ENCODE measurements at regions not wholly inside any gene's neighbourhood (a gene's known extent, or its start where the extent isn't known, plus 50 kb on each side); places are given as distances from the start of the nearest gene placed in this dataset.

GRCh38 chr7:12975412-12975811 is 288.0 kb downstream of the ARL4A start:
- Histone ChIP-seq H3K4me2 (ENCODE audit: unreplicated experiment) (no peak overlapping the region), H3K27me3 (replicated peaks; ENCODE audit: insufficient read depth) (no peaks in the 10 kb centered on the region), H3K9me3 (ENCODE audit: low read depth) (no peaks in the 10 kb centered on the region), H3F3A (ENCODE audit: insufficient read depth) (no peaks in the 10 kb centered on the region), H3K27ac (no peak overlapping the region), H3K9ac (no peak overlapping the region), H3K4me3 (no peak overlapping the region), H2AFZ (no peak overlapping the region), H3K4me1 (ENCODE audit: insufficient read depth) (no peaks in the 10 kb centered on the region), H4K20me1 (ENCODE audit: insufficient read depth) (no peaks in the 10 kb centered on the region), H3K9me2 (ENCODE audit: insufficient read depth) (no peaks in the 10 kb centered on the region), H3K36me3 (ENCODE audit: low read depth) (no peaks in the 10 kb centered on the region), H3K79me2 (ENCODE audit: insufficient read depth) (no peaks in the 10 kb centered on the region)
- no peak for DNase-seq
- TF ChIP-seq EZH2phosphoT487 (IDR thresholded peaks at IDR 0.05; ENCODE audit: insufficient read depth, low read depth), result no peak
- no peak for TF ChIP-seq EZH2 (IDR thresholded peaks at IDR 0.05; ENCODE audit: insufficient read depth, poor library complexity, severe bottlenecking)
- in situ Hi-C loops (cut with MboI), result no loop called here

DNA sequence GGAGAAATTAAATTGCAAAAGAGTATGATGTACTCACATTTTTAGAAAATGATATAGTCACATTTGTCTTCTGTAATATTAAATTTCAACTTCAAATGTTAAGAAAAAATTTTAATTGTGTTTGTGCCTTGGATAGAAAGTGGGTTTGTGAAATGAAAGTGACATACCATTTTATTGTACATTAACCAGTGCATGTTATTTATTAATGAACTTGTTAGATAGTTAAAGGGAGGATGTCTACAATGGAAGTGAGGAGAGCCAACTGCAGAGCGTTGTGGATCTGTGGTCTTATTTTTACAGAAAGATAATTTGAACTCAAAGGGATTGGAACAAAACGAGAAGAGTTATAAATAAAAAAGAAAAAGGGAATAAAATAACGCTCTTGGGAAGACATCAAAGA is 291.7 kb downstream of the ARL4A start:
- in situ Hi-C loops (cut with MboI), result no loop called here
- WGBS, 2 experiments (ENCODE audit: low coverage in 1 of 2, low lambda C conversion rate in 2 of 2, missing lambda C conversion rate in 2 of 2), result 9 to 13% methylated on average over 3 of the region's 3 CpGs

GRCh38 chr7:12982178-12982577 is 294.7 kb downstream of the ARL4A start:
- no peak overlapping the region for H3K4me3 ChIP-seq
- TF ChIP-seq EZH2 (IDR thresholded peaks at IDR 0.05; ENCODE audit: insufficient read depth, poor library complexity, severe bottlenecking), result no peak
- TF ChIP-seq EZH2phosphoT487 (IDR thresholded peaks at IDR 0.05; ENCODE audit: insufficient read depth, low read depth), result no peak
- no peaks in the 10 kb centered on the region; the same call in 1 of the 2 replicates for H3K27me3 ChIP-seq (replicated peaks; ENCODE audit: insufficient read depth)
- H3K79me2 ChIP-seq (ENCODE audit: insufficient read depth), result no peaks in the 10 kb centered on the region
- H3K9me3 ChIP-seq (ENCODE audit: low read depth), result no peaks in the 10 kb centered on the region
- no peaks in the 10 kb centered on the region for H3K9me2 ChIP-seq (ENCODE audit: insufficient read depth)
- H4K20me1 ChIP-seq (ENCODE audit: insufficient read depth), result no peaks in the 10 kb centered on the region
- no peak overlapping the region for H3K9ac ChIP-seq
- in situ Hi-C loops (cut with MboI), result no loop called here
- H3K36me3 ChIP-seq (ENCODE audit: low read depth), result no peaks in the 10 kb centered on the region
- no peak for DNase-seq
- H2AFZ ChIP-seq, result no peak overlapping the region
- no peak overlapping the region for H3K27ac ChIP-seq
- H3K4me1 ChIP-seq (ENCODE audit: insufficient read depth), result no peaks in the 10 kb centered on the region
- H3F3A ChIP-seq (ENCODE audit: insufficient read depth), result no peaks in the 10 kb centered on the region
- H3K4me2 ChIP-seq (ENCODE audit: unreplicated experiment), result no peak overlapping the region
- WGBS, 2 experiments (ENCODE audit: low coverage in 1 of 2, low lambda C conversion rate in 2 of 2, missing lambda C conversion rate in 2 of 2), result 80 to 85% methylated on average over 1 of the region's 1 CpG

More for the DNA sequence above, 291.7 kb downstream of the ARL4A start:
- no peaks in the 10 kb centered on the region for H3K9me3 ChIP-seq (ENCODE audit: low read depth)
- no peaks in the 10 kb centered on the region for H3F3A ChIP-seq (ENCODE audit: insufficient read depth)
- no peaks in the 10 kb centered on the region for H4K20me1 ChIP-seq (ENCODE audit: insufficient read depth)
- no peak overlapping the region for H3K4me2 ChIP-seq (ENCODE audit: unreplicated experiment)
- H3K79me2 ChIP-seq (ENCODE audit: insufficient read depth), result no peaks in the 10 kb centered on the region
- TF ChIP-seq EZH2phosphoT487 (IDR thresholded peaks at IDR 0.05; ENCODE audit: insufficient read depth, low read depth) (no peak), EZH2 (IDR thresholded peaks at IDR 0.05; ENCODE audit: insufficient read depth, poor library complexity, severe bottlenecking) (no peak)
- no peak overlapping the region for H3K9ac ChIP-seq
- no peak for DNase-seq
- no peak overlapping the region for H3K4me3 ChIP-seq
- H3K27ac ChIP-seq, result no peak overlapping the region
- H2AFZ ChIP-seq, result no peak overlapping the region
- no peaks in the 10 kb centered on the region for H3K4me1 ChIP-seq (ENCODE audit: insufficient read depth)
- no peaks in the 10 kb centered on the region for H3K27me3 ChIP-seq (replicated peaks; ENCODE audit: insufficient read depth)
- no peaks in the 10 kb centered on the region for H3K9me2 ChIP-seq (ENCODE audit: insufficient read depth)
- H3K36me3 ChIP-seq (ENCODE audit: low read depth), result no peaks in the 10 kb centered on the region

DNA sequence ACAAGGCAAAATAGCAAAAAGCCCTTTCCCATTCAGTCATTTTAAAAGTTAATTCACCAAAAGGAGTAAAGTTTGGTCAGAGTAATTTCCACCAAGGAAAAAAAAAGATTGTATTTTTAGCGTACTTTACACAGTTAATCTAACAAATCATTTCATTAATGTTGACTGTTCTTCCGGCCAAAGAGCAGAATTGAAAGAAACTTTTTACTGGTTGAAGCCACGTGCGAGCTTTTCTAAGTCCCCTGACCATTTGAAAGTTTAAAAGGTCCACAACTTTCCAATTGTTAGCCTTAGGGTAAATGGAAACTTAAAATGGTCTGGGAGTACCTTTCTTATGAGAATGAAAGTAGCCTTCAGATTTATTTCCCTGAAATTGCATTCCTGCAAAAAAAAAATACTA is 296.7 kb downstream of the ARL4A start:
- Histone ChIP-seq H3K36me3 (ENCODE audit: low read depth) (no peaks in the 10 kb centered on the region), H3K27ac (no peak overlapping the region), H3K9me2 (ENCODE audit: insufficient read depth) (no peaks in the 10 kb centered on the region), H3K9ac (no peak overlapping the region), H3K79me2 (ENCODE audit: insufficient read depth) (no peaks in the 10 kb centered on the region), H3K27me3 (replicated peaks; ENCODE audit: insufficient read depth) (no peaks in the 10 kb centered on the region; the same call in 1 of the 2 replicates), H3K4me2 (ENCODE audit: unreplicated experiment) (no peak overlapping the region), H3F3A (ENCODE audit: insufficient read depth) (no peaks in the 10 kb centered on the region), H3K4me1 (ENCODE audit: insufficient read depth) (no peaks in the 10 kb centered on the region), H3K9me3 (ENCODE audit: low read depth) (no peaks in the 10 kb centered on the region), H3K4me3 (no peak overlapping the region), H4K20me1 (ENCODE audit: insufficient read depth) (no peaks in the 10 kb centered on the region), H2AFZ (no peak overlapping the region)
- DNase-seq, result no peak
- in situ Hi-C loops (cut with MboI), result no loop called here
- no peak for TF ChIP-seq EZH2phosphoT487 (IDR thresholded peaks at IDR 0.05; ENCODE audit: insufficient read depth, low read depth)
- TF ChIP-seq EZH2 (IDR thresholded peaks at IDR 0.05; ENCODE audit: insufficient read depth, poor library complexity, severe bottlenecking), result no peak
- 37 to 40% methylated on average over 4 of the region's 4 CpGs for WGBS, 2 experiments (ENCODE audit: low coverage in 1 of 2, low lambda C conversion rate in 2 of 2, missing lambda C conversion rate in 2 of 2)

DNA sequence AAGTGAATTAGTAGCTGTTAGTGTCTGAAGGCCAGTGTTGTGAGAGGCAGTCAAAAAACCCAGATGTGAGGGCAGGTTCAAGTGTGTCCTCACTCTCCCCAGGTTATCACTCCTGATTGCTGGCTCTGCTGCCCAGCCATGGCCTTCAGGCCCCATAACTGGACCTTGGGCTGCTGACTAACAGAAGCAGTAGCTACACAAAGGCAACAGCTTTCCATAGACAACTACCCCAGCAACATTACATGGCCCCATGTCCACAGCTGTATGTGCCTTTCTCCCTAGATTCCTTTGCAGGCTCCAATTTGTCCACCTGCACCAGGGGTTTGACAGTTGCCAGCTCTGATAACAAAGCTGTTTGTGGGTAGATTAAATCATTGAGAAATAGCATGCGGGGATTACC is 297.8 kb downstream of the ARL4A start:
- no peak for TF ChIP-seq EZH2phosphoT487 (IDR thresholded peaks at IDR 0.05; ENCODE audit: insufficient read depth, low read depth)
- Histone ChIP-seq H2AFZ (no peak overlapping the region), H3K9ac (no peak overlapping the region), H3K4me2 (ENCODE audit: unreplicated experiment) (no peak overlapping the region), H3K9me2 (ENCODE audit: insufficient read depth) (no peaks in the 10 kb centered on the region), H4K20me1 (ENCODE audit: insufficient read depth) (no peaks in the 10 kb centered on the region), H3K27ac (no peak overlapping the region), H3K9me3 (ENCODE audit: low read depth) (no peaks in the 10 kb centered on the region), H3F3A (ENCODE audit: insufficient read depth) (no peaks in the 10 kb centered on the region), H3K36me3 (ENCODE audit: low read depth) (no peaks in the 10 kb centered on the region), H3K4me1 (ENCODE audit: insufficient read depth) (no peaks in the 10 kb centered on the region), H3K27me3 (replicated peaks; ENCODE audit: insufficient read depth) (no peaks in the 10 kb centered on the region; the same call in 1 of the 2 replicates), H3K79me2 (ENCODE audit: insufficient read depth) (no peaks in the 10 kb centered on the region), H3K4me3 (no peak overlapping the region)
- in situ Hi-C loops (cut with MboI), result no loop called here
- DNase-seq, result no peak
- 23 to 48% methylated on average over 1 of the region's 1 CpG for WGBS, 2 experiments (ENCODE audit: low coverage in 1 of 2, low lambda C conversion rate in 2 of 2, missing lambda C conversion rate in 2 of 2)

Measured in GM23248 (cell line).